Fibroblast of lung (primary cell): ENCODE measurements at regions not wholly inside any gene's neighbourhood (a gene's known extent, or its start where the extent isn't known, plus 50 kb on each side); places are given as distances from the start of the nearest gene placed in this dataset.

ENCODE experiments used
- DNase-seq, 2 donors: peaks; one replicate each; pipeline versions ENCODE4 v3.0.0 to v3.0.0-alpha.2; 2010; ENCODE audit warnings: low read depth in 2 of 2
- H2AFZ ChIP-seq: 2 replicates; pipeline ENCODE4 v1.5.1; 2012; ENCODE audit warnings: low read length, control low read depth, inconsistent platforms
- H3K27ac ChIP-seq: 2 replicates; pipeline ENCODE4 v1.5.1; 2011; ENCODE audit warnings: low read length, control low read depth; ENCODE audit not compliant: insufficient read depth
- H3K27me3 ChIP-seq: 2 replicates; pipeline ENCODE4 v1.5.1; 2011; ENCODE audit warnings: mild to moderate bottlenecking, low read length; ENCODE audit not compliant: control insufficient read depth, insufficient read depth
- H3K36me3 ChIP-seq: 2 replicates; pipeline ENCODE4 v1.5.1; 2011; ENCODE audit warnings: low read length; ENCODE audit not compliant: control insufficient read depth, insufficient read depth
- H3K4me1 ChIP-seq: 2 replicates; pipeline ENCODE4 v1.5.1; 2011; ENCODE audit warnings: low read length; ENCODE audit not compliant: control insufficient read depth, insufficient read depth; ENCODE audit errors: extremely low read depth
- H3K4me2 ChIP-seq: 2 replicates; pipeline ENCODE4 v1.5.1; 2011; ENCODE audit warnings: low read length, control low read depth; ENCODE audit not compliant: insufficient read depth; ENCODE audit errors: extremely low read depth
- H3K4me3 ChIP-seq, 4 experiments: fragments of 200-600 bp in 1 of 4; sonication (generic) in 1 of 4; replicated peaks in 1 of 4; 2 replicates each; pipeline ENCODE4 v1.5.1; 2011 to 2016; ENCODE audit warnings: low read length in 4 of 4, low read depth in 3 of 4, mild to moderate bottlenecking in 3 of 4, control low read depth in 2 of 4, inconsistent platforms in 1 of 4, mixed read lengths in 1 of 4; ENCODE audit not compliant: insufficient read depth in 1 of 4; ENCODE audit errors: control extremely low read depth in 1 of 4
- H3K79me2 ChIP-seq: 2 replicates; pipeline ENCODE4 v1.5.1; 2012; ENCODE audit warnings: mild to moderate bottlenecking, low read length, inconsistent platforms; ENCODE audit not compliant: control insufficient read depth, insufficient read depth
- H3K9ac ChIP-seq: 2 replicates; pipeline ENCODE4 v1.5.1; 2011; ENCODE audit warnings: mild to moderate bottlenecking, low read length, control low read depth; ENCODE audit not compliant: insufficient read depth
- H3K9me3 ChIP-seq: 2 replicates; pipeline ENCODE4 v1.5.1; 2012; ENCODE audit warnings: low read depth, low read length; ENCODE audit not compliant: control insufficient read depth, insufficient read depth
- H4K20me1 ChIP-seq: 2 replicates; pipeline ENCODE4 v1.5.1; 2011; ENCODE audit warnings: low read length; ENCODE audit not compliant: control insufficient read depth, insufficient read depth; ENCODE audit errors: extremely low read depth
- CTCF ChIP-seq, 2 donors: IDR thresholded peaks in 1 of 2; conservative IDR thresholded peaks in 1 of 2; 1 replicate in 1 of 2; 2 replicates in 1 of 2; pipeline ENCODE4 v1.5.1; 2011 to 2012; ENCODE audit warnings: low read length in 2 of 2, control low read depth in 1 of 2, inconsistent platforms in 1 of 2, low read depth in 1 of 2, mild to moderate bottlenecking in 1 of 2
- EZH2 ChIP-seq: IDR thresholded peaks from 2 replicates; pipeline ENCODE4 v1.5.1; 2012; ENCODE audit warnings: low read length, control low read depth, mild to moderate bottlenecking; ENCODE audit errors: missing control alignments

- Histone ChIP-seq H3K27ac (no peak overlapping the region), H3K79me2 (no peaks in the 10 kb centered on the region), H3K9me3 (no peaks in the 10 kb centered on the region), H3K4me2 (no peak overlapping the region), H3K27me3 (no peaks in the 10 kb centered on the region), H4K20me1 (no peaks in the 10 kb centered on the region), H3K36me3 (no peaks in the 10 kb centered on the region), H3K9ac (no peak overlapping the region), H3K4me1 (no peaks in the 10 kb centered on the region), H3K4me3 (no peak overlapping the region), H2AFZ (no peak overlapping the region)
- DNase-seq: no peak
- TF ChIP-seq CTCF (conservative IDR thresholded peaks at IDR 0.05 in 1 of 2, IDR thresholded peaks at IDR 0.05 in 1 of 2; ENCODE audit: low read depth in 1 of 2, low read length in 2 of 2) (no peak), EZH2 (no peak)
Measured at GRCh38 chr5:1998716-1999317, 116.1 kb upstream of the IRX4 start.

- no peaks in the 10 kb centered on the region for H3K4me1 ChIP-seq
- no peaks in the 10 kb centered on the region for H3K9me3 ChIP-seq
- H2AFZ ChIP-seq: no peak overlapping the region
- no peaks in the 10 kb centered on the region for H3K79me2 ChIP-seq
- H3K36me3 ChIP-seq: no peaks in the 10 kb centered on the region
- H3K9ac ChIP-seq: no peak overlapping the region
- no peak for TF ChIP-seq EZH2
- no peak for TF ChIP-seq CTCF (conservative IDR thresholded peaks at IDR 0.05 in 1 of 2, IDR thresholded peaks at IDR 0.05 in 1 of 2; ENCODE audit: low read depth in 1 of 2, low read length in 2 of 2)
- no peak overlapping the region for H3K4me3 ChIP-seq
- no peaks in the 10 kb centered on the region for H4K20me1 ChIP-seq
- no peak overlapping the region for H3K4me2 ChIP-seq
- no peak overlapping the region for H3K27ac ChIP-seq
- no peak for DNase-seq
- H3K27me3 ChIP-seq: no peaks in the 10 kb centered on the region
Measured at GRCh38 chr5:1998348-1998669, 115.6 kb upstream of the IRX4 start.

- Histone ChIP-seq H4K20me1 (no peaks in the 10 kb centered on the region), H3K79me2 (no peaks in the 10 kb centered on the region), H3K36me3 (no peaks in the 10 kb centered on the region), H3K4me1 (no peaks in the 10 kb centered on the region), H3K4me2 (no peak overlapping the region), H3K4me3 (no peak overlapping the region), H3K27ac (no peak overlapping the region), H2AFZ (no peak overlapping the region), H3K9me3 (no peaks in the 10 kb centered on the region), H3K9ac (no peak overlapping the region), H3K27me3 (no peaks in the 10 kb centered on the region)
- TF ChIP-seq CTCF (conservative IDR thresholded peaks at IDR 0.05 in 1 of 2, IDR thresholded peaks at IDR 0.05 in 1 of 2; ENCODE audit: low read depth in 1 of 2, low read length in 2 of 2) (no peak), EZH2 (no peak)
- no peak for DNase-seq
Measured at GRCh38 chr5:1997640-1998347, 115.1 kb upstream of the IRX4 start.
